Activated naive CD8-positive, alpha-beta T cell (primary cell): ENCODE measurements at regions not wholly inside any gene's neighbourhood (a gene's known extent, or its start where the extent isn't known, plus 50 kb on each side); places are given as distances from the start of the nearest gene placed in this dataset.

Experiments
- H3K27ac Mint-ChIP-seq: one replicate; pipeline ENCODE4 v1.8.0; 2021; ENCODE audit warnings: mixed read lengths
- H3K27me3 Mint-ChIP-seq: one replicate; pipeline ENCODE4 v1.8.0; 2021; ENCODE audit warnings: mixed read lengths
- H3K36me3 Mint-ChIP-seq: one replicate; pipeline ENCODE4 v1.8.0; 2021; ENCODE audit warnings: mixed read lengths
- H3K4me1 Mint-ChIP-seq: one replicate; pipeline ENCODE4 v1.8.0; 2021; ENCODE audit warnings: low read depth, mixed read lengths
- H3K4me3 Mint-ChIP-seq: one replicate; pipeline ENCODE4 v1.8.0; 2021; ENCODE audit warnings: mild to moderate bottlenecking, mixed read lengths
- H3K9me3 Mint-ChIP-seq: one replicate; pipeline ENCODE4 v1.8.0; 2021; ENCODE audit warnings: low read depth, mixed read lengths

- Mint-ChIP-seq H3K4me3 (no peak overlapping the region), H3K27ac (no peak overlapping the region), H3K9me3 (peaks cover 31% of the 10 kb centered on the region), H3K36me3 (no peaks in the 10 kb centered on the region), H3K27me3 (no peaks in the 10 kb centered on the region), H3K4me1 (no peaks in the 10 kb centered on the region)
Observed at GRCh38 chr2:107622741-107623310, 203.9 kb upstream of the RGPD4 start.

- no peaks in the 10 kb centered on the region for H3K4me1 Mint-ChIP-seq
- no peaks in the 10 kb centered on the region for H3K27me3 Mint-ChIP-seq
- H3K36me3 Mint-ChIP-seq = no peaks in the 10 kb centered on the region
- no peak overlapping the region for H3K4me3 Mint-ChIP-seq
- no peak overlapping the region for H3K27ac Mint-ChIP-seq
- H3K9me3 Mint-ChIP-seq = peaks cover 28% of the 10 kb centered on the region
Observed at GRCh38 chr2:107625982-107626381, 200.7 kb upstream of the RGPD4 start.

GRCh38 chr2:107627164-107627563, 199.5 kb upstream of the RGPD4 start:
- no peaks in the 10 kb centered on the region for H3K27me3 Mint-ChIP-seq
- H3K9me3 Mint-ChIP-seq = peaks cover 28% of the 10 kb centered on the region

GRCh38 chr2:107627926-107628325, 198.8 kb upstream of the RGPD4 start:
- H3K36me3 Mint-ChIP-seq = no peaks in the 10 kb centered on the region
- no peaks in the 10 kb centered on the region for H3K4me1 Mint-ChIP-seq
- H3K4me3 Mint-ChIP-seq = no peak overlapping the region
- H3K27me3 Mint-ChIP-seq = no peaks in the 10 kb centered on the region
- H3K9me3 Mint-ChIP-seq = peaks cover 28% of the 10 kb centered on the region
- H3K27ac Mint-ChIP-seq = no peak overlapping the region

More at GRCh38 chr2:107627164-107627563, 199.5 kb upstream of the RGPD4 start:
- Mint-ChIP-seq H3K4me1 (no peaks in the 10 kb centered on the region), H3K4me3 (no peak overlapping the region), H3K36me3 (no peaks in the 10 kb centered on the region), H3K27ac (no peak overlapping the region)

- no peak overlapping the region for H3K27ac Mint-ChIP-seq
- H3K9me3 Mint-ChIP-seq = peaks cover 12% of the 10 kb centered on the region
- no peaks in the 10 kb centered on the region for H3K27me3 Mint-ChIP-seq
- H3K36me3 Mint-ChIP-seq = no peaks in the 10 kb centered on the region
- H3K4me3 Mint-ChIP-seq = no peak overlapping the region
- H3K4me1 Mint-ChIP-seq = no peaks in the 10 kb centered on the region
Observed at GRCh38 chr2:107633580-107634147, 193.0 kb upstream of the RGPD4 start.

GRCh38 chr2:107634172-107634571, 192.5 kb upstream of the RGPD4 start:
- no peaks in the 10 kb centered on the region for H3K4me1 Mint-ChIP-seq
- no peak overlapping the region for H3K27ac Mint-ChIP-seq
- H3K36me3 Mint-ChIP-seq = no peaks in the 10 kb centered on the region
- no peak overlapping the region for H3K4me3 Mint-ChIP-seq
- no peaks in the 10 kb centered on the region for H3K27me3 Mint-ChIP-seq
- peaks cover 8% of the 10 kb centered on the region for H3K9me3 Mint-ChIP-seq

GRCh38 chr2:107635883-107636282, 190.8 kb upstream of the RGPD4 start:
- no peak overlapping the region for H3K27ac Mint-ChIP-seq
- no peaks in the 10 kb centered on the region for H3K4me1 Mint-ChIP-seq
- no peaks in the 10 kb centered on the region for H3K27me3 Mint-ChIP-seq
- no peak overlapping the region for H3K4me3 Mint-ChIP-seq
- H3K36me3 Mint-ChIP-seq = no peaks in the 10 kb centered on the region
- H3K9me3 Mint-ChIP-seq = peaks cover 15% of the 10 kb centered on the region

- Mint-ChIP-seq H3K36me3 (no peaks in the 10 kb centered on the region), H3K9me3 (peaks cover 14% of the 10 kb centered on the region), H3K27ac (no peak overlapping the region)
Observed at GRCh38 chr2:107645586-107645985, 181.1 kb upstream of the RGPD4 start.

GRCh38 chr2:107648781-107649404, 177.8 kb upstream of the RGPD4 start:
- no peaks in the 10 kb centered on the region for H3K4me1 Mint-ChIP-seq
- no peaks in the 10 kb centered on the region for H3K27me3 Mint-ChIP-seq
- H3K4me3 Mint-ChIP-seq = no peak overlapping the region
- peaks cover 8% of the 10 kb centered on the region for H3K9me3 Mint-ChIP-seq
- no peak overlapping the region for H3K27ac Mint-ChIP-seq
- no peaks in the 10 kb centered on the region for H3K36me3 Mint-ChIP-seq

More at GRCh38 chr2:107645586-107645985, 181.1 kb upstream of the RGPD4 start:
- Mint-ChIP-seq H3K4me1 (no peaks in the 10 kb centered on the region), H3K4me3 (no peak overlapping the region), H3K27me3 (no peaks in the 10 kb centered on the region)

GRCh38 chr2:107657049-107657448, 169.6 kb upstream of the RGPD4 start:
- no peaks in the 10 kb centered on the region for H3K27me3 Mint-ChIP-seq
- no peaks in the 10 kb centered on the region for H3K9me3 Mint-ChIP-seq
- no peaks in the 10 kb centered on the region for H3K4me1 Mint-ChIP-seq

GRCh38 chr2:107663632-107664031, 163.1 kb upstream of the RGPD4 start:
- H3K4me3 Mint-ChIP-seq = no peak overlapping the region
- no peaks in the 10 kb centered on the region for H3K27me3 Mint-ChIP-seq
- peaks cover 7% of the 10 kb centered on the region for H3K9me3 Mint-ChIP-seq
- H3K4me1 Mint-ChIP-seq = no peaks in the 10 kb centered on the region
- no peak overlapping the region for H3K27ac Mint-ChIP-seq
- no peaks in the 10 kb centered on the region for H3K36me3 Mint-ChIP-seq

More at GRCh38 chr2:107657049-107657448, 169.6 kb upstream of the RGPD4 start:
- Mint-ChIP-seq H3K36me3 (no peaks in the 10 kb centered on the region), H3K27ac (no peak overlapping the region), H3K4me3 (no peak overlapping the region)

GRCh38 chr2:107669335-107669734, 157.4 kb upstream of the RGPD4 start:
- no peaks in the 10 kb centered on the region for H3K27me3 Mint-ChIP-seq
- no peaks in the 10 kb centered on the region for H3K4me1 Mint-ChIP-seq
- no peak overlapping the region for H3K27ac Mint-ChIP-seq
- peaks cover 3% of the 10 kb centered on the region for H3K36me3 Mint-ChIP-seq
- peaks cover 21% of the 10 kb centered on the region for H3K9me3 Mint-ChIP-seq
- no peak overlapping the region for H3K4me3 Mint-ChIP-seq

GRCh38 chr2:107681936-107682335, 144.8 kb upstream of the RGPD4 start:
- no peak overlapping the region for H3K4me3 Mint-ChIP-seq
- no peaks in the 10 kb centered on the region for H3K36me3 Mint-ChIP-seq
- no peaks in the 10 kb centered on the region for H3K4me1 Mint-ChIP-seq
- H3K27ac Mint-ChIP-seq = no peak overlapping the region
- H3K9me3 Mint-ChIP-seq = peaks cover 3% of the 10 kb centered on the region
- H3K27me3 Mint-ChIP-seq = no peaks in the 10 kb centered on the region

- no peaks in the 10 kb centered on the region for H3K9me3 Mint-ChIP-seq
- H3K27ac Mint-ChIP-seq = no peak overlapping the region
- H3K27me3 Mint-ChIP-seq = no peaks in the 10 kb centered on the region
- H3K4me1 Mint-ChIP-seq = no peaks in the 10 kb centered on the region
- no peak overlapping the region for H3K4me3 Mint-ChIP-seq
- no peaks in the 10 kb centered on the region for H3K36me3 Mint-ChIP-seq
Observed at GRCh38 chr2:107684421-107684820, 142.3 kb upstream of the RGPD4 start.

- no peaks in the 10 kb centered on the region for H3K9me3 Mint-ChIP-seq
- H3K27me3 Mint-ChIP-seq = no peaks in the 10 kb centered on the region
- no peaks in the 10 kb centered on the region for H3K4me1 Mint-ChIP-seq
- H3K36me3 Mint-ChIP-seq = no peaks in the 10 kb centered on the region
- H3K27ac Mint-ChIP-seq = no peak overlapping the region
- H3K4me3 Mint-ChIP-seq = no peak overlapping the region
Observed at GRCh38 chr2:107685421-107685986, 141.2 kb upstream of the RGPD4 start.
